GM19467 (cell line): ENCODE measurements at regions not wholly inside any gene's neighbourhood (a gene's known extent, or its start where the extent isn't known, plus 50 kb on each side); places are given as distances from the start of the nearest gene placed in this dataset.

Experiments used
- ATAC-seq: cut with Tn5 transposase; IDR thresholded peaks from one replicate; pipeline ENCODE4 v1.9.1; 2021; ENCODE audit warnings: mild to moderate bottlenecking, moderate library complexity; ENCODE audit not compliant: unreplicated experiment

DNA sequence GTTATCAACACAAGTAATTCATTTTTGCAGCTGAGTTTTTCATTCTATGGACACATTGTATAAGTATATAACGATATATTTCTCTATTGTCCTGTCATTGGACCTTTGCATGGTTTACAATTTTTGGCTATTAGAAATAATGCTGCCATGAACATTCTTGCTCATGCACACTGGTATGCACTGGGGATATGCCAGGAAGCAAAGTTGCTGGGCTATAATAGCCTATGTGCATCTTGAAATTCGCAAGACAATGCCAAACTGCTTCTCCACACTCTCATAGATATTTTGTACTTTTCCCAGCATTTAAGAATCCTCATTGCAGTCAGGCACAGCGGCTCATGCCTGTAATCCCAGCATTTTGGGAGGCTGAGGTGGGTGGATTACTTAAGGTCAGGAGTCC lies 852.6 kb upstream of the ID2 start:
- no peak for ATAC-seq

DNA sequence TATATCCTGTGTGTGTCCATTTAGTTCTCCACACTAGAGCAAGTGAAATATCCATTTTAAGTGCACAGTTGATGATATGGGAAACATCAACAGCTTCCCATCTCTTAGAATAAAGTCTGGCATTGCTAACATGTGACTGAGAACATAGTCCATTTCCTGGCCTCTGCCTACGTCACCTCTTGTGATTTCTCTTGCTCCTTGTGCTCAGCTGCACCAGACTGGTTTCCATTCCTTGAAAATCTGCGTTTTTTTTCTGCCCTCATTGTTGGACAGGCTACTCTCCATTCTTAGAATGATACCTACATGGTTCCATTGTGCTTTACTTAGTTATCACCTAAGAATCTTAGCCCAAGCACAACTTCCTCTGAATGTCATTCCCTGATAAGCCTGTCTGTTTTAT lies 851.2 kb upstream of the ID2 start:
- ATAC-seq = no peak

DNA sequence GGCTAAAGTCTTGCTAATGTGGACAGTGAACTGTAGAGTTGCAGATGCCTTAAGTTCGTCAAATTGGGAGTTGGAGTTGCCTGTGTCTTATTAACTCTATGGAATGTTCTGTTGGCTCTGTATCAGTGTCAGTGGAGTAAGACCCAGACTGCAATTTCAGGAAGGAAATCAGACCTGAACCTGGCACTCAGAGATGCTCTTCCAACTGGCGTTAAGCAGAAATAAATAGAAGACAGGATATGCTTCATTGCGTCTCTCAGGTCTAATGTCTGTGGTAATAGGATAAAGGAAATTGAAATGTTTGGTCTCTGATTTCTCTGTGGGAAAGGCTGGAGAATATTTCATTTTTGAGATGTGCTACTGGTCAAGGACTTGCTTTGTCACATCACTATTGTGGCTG lies 846.7 kb upstream of the ID2 start:
- no peak for ATAC-seq

DNA sequence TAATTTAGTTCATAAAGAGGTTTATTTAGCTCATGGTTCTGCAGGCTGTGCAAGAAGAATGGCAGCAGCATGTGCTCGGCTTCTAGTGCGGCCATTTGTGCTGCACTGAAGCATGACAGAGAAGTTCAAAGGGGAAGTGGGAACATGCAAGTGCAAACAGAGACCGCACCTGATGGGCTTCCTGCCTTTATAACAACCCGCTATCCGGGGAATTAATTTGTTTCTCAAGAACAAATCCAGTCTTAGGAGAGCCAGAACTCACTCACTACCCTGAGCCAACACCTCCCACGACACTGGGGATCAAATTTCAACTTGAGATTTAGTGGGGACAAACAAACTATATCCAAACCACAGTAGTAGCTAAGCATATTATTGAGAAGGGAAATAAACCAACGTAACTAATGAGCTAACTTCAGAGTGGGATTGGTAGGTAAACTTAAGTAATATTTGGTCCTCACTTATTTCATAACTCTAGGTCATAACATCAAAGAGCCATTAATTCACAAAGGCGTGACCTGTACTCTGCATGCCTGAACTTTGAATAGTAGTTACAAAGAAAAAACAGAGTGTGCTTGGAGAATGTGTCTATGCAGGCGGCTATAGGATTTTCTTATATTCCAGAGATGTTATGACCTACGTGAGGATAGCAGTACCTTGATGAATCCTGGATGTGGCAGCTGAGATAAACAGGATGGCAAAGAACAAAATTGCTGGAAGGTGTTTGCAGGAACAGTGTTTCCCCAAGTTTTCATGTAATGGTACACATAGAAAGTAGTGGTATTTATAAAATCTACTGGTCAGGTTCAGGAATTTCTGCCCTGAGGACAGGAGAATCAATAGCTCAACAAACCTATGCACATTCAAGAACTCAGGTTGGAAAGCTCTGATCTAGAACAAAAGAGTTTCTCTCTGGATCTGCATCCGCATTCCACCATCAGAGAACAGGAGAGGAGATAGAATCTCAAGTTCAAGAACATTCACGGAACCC lies 845.9 kb upstream of the ID2 start:
- ATAC-seq = peak; percentile 95

DNA sequence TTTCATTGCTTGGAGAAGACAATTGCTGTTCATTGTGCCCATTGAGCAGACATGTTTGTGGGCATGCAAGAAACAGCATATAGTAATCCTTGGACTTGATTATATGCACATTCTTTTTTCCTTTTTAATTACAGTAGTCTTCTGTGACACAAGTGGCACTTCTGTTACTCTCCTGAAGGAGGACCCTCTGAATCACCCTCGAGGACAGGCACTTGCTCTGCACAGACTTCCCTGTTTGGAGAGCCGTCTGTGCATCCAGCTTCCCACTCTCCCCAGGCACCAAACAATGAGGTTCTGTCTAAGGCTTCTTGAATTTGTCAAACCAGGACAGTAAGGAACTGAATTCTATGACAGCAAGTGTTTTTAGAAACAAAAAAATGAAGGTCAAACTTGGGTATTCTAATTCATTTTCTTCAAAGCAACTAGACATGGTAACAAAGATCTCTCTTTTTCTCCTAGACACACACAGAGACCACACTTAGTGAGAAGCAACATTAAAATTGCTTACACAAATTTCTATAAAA lies 844.6 kb upstream of the ID2 start:
- no peak for ATAC-seq

DNA sequence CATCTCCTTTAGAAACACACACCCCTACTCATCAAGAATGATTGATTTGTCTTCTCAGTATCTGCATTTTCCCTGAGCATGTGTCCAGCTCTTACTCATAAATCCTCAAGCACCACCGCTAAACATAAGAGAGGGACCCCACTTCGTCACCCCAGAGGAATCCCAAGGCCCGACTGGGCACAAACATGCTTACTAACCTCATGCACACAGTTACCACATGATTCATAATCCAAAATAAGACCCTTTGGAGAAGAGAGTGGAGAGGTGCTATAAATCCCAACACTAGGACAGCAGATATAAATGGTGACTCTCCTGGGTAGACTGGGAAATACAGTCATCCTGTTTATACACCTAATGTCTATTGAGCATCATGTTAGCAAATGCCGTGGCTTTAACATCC lies 843.2 kb upstream of the ID2 start:
- ATAC-seq = no peak

DNA sequence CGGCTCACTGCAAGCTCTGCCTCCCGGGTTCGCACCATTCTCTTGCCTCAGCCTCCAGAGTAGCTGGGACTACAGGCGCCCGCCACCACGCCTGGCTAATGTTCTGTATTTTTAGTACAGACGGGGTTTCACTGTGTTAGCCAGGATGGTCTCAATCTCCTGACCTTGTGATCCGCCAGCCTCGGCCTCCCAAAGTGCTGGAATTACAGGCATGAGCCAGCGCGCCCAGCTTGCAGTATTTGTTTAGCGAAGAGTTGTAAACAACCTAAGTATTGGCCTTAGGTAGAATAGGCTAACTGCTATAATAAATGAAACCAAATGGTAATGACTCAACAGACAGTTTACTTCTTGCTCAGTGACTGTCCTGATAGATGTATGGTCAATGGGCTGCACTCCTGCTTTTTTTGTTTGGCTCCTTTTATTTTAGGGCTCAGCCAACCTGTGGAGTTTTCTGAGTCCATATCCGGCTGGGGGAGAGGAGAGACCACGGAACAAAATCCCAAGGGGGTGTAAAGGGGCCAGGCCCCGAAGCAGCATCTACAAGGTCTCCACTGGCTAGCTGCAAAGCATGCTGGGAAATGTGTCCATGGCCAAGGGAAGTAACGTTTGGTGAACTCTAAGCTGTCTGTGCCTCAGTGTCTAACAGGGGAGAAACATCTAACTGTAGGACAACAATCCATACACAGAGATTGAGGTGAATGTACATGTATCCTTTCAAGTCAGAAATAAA lies 841.0 kb upstream of the ID2 start:
- no peak for ATAC-seq

DNA sequence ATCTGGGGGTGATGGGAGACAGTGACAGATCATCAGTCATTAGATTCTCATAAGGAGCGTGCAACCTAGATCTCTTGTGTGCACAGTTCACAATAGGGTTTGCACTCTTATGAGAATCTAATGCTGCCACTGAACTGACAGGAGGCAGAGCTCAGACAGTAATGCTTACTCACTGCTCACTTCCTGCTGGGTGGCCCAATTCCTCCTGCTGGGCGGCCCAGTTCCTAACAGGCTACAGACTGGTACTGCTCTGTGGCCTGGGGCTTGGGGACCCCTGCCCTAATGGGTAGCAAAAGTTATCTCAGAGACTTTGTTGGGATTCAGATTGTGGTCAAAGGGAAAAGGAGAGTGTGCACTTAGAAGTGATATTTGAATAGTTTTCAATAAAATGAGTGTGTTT lies 840.1 kb upstream of the ID2 start:
- ATAC-seq = no peak

DNA sequence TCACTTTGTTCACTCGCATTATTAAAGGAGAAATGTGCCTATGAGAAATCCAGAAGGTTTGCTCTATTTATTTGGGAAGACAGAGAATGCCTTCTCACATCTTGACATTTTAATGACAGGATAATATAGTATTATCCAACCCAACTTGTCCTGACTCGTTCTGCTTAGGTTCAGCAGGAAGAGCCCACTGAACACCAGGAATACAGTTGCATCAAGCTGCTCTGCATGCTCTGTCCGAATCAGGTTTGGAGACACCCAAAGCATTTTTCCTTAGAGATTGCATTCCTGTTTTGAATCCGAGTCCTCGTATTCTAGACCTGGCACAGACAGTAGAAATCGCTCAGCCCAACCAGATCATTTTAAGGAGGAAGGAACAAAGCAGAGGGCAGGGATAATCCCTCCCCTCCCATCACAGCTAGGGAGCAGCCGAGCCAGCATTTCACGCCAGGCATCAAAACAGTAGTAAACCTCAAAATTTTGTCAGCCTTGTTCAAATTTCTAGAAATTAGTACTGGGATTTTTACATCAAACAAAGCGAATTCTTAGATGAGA lies 837.4 kb upstream of the ID2 start:
- no peak for ATAC-seq

DNA sequence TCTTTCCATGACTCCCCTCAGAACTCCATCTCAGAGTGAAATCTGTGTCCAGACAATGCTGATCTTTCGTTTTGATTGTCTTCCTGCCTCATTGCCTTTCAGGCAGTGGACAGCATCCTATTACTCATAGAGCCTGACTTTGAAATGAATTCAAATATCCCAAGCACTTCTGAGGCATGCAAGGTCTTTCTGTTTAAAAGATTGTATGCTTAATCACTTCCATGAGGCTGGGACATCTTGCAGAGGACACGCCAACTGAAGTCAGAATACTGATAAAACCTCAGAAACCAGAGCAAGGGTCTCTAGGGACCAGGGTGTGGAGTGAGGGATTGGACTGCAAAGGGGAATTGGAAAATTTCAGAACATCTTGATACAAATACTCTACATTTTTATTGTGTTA lies 836.5 kb upstream of the ID2 start:
- ATAC-seq = no peak

DNA sequence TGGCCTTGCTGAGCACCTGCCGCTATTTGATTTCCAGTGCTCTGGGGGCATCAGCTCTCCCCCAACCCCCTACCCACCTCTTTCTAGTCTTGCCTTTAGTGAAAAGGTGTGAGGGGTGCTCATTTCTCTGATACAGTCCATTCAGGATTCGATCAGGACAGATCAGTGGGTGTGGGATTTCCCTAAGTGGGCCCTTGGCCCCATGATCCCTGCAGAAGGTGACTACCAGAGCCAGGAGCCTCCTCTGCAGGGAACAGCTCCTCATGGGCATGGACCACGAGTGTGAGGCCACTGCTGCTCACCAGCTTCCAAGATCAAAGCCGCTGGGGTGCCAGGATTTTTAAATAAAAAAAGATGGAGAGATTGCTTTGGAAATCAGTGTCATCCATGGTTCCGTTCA lies 835.2 kb upstream of the ID2 start:
- no peak for ATAC-seq

DNA sequence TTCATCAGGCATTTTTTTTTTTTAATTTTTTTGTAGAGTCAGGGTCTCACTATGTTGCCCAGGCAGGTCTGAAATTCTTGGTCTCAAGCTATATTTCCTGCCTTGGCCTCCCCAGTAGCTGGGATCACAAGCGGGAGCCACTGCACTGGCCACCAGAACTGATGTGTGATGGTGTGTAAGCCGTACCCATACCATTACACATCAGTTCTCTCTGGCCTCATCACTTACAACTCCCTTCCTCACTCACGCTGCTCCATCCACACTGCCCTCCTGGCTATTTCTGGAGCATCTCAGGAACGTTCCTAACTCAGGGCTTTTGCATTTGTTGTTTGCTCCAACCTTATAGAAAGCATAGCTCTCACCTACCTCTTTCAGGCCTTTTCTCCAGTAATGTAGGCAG lies 834.5 kb upstream of the ID2 start:
- ATAC-seq = no peak

DNA sequence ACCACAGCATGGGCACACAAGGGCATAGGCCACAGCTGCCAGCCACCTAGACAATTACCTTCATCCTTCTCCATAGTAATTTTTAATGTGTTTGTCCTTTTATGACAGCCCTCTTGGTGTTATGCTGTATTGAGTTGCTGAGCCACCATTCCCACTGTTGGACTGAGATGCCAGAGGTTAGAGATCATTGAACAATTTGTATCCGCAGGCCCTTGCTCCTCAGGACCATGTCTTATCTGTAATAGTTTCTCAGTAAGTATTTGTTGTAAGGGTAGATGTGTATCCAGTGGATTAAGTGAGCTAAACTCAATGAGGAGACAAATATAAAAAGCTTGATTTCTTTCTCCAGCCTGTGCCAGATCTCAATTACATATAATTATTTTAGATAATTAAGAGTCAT lies 832.8 kb upstream of the ID2 start:
- ATAC-seq = no peak

DNA sequence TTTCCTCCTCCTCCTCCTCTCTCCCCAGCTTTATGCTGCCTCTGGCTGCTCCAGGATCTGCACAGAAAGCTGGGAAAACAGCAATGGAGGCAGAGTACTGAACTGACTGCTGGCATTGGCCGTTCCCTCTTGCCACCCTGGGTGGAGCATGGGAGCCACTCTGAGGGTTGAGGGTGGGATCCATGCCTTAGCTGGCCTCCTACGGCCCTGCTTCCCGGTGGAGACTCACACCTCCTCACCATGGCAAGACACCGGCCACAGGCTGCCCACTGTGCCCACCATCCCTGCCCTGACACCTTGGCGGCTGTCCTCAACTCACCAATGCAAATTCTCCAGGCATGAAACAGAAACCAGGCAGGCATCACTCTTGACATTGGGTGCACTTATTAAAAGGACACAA lies 832.3 kb upstream of the ID2 start:
- ATAC-seq = no peak

DNA sequence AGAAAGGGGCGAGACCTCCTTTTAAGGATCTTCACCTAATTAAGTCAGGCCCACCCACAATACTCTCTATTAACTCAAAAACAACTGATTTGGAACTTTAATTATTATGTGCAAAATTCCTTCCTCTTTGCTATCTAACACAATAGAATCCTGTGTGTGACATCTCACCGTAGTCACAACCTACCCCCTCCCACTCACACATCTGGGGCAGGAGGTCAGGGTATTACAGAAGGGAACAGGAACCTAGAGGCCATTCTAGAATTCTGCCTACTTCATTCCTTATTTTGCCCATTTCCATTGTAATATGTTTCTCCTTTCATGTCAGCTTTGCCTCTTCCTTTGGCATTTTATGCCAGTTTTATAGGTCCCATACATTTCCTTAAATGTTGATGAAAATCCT lies 829.3 kb upstream of the ID2 start:
- ATAC-seq = no peak

DNA sequence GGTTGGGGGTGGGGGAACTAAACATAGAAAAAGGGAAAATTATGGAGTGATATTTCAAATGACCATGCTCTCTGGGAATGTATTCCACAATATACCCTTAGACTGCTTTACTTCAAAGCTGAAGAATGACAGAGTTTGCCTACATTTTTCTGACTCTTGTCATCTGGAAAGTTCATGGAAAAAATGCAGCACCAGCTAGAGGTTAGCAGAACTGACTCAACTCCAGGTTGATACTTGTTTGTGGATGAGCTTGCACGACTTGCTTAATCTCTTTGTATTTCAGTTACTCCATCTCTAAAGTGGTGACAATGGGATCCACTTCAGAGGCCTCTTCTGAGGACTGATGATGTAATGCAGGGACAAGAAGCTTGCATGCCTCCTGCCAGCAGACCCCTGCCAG lies 824.0 kb upstream of the ID2 start:
- no peak for ATAC-seq

DNA sequence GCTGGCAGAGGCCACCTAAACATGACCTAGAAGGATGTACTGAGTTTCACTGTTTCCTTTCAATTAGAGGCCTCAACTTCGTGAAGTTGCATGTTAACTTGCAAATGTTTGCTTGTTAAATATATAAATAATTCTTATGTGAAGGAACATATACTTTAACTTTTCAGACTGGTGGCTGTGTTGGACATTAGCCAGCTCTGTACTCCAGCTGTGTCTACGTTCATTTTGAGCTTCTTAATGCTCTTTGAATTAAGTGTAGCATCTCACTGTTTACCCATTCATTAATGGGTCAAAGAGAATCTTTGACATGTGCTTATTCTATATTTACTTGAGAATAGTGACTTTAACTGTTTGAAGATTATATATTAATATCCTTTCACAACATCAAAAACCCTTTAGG lies 823.2 kb upstream of the ID2 start:
- ATAC-seq = no peak

DNA sequence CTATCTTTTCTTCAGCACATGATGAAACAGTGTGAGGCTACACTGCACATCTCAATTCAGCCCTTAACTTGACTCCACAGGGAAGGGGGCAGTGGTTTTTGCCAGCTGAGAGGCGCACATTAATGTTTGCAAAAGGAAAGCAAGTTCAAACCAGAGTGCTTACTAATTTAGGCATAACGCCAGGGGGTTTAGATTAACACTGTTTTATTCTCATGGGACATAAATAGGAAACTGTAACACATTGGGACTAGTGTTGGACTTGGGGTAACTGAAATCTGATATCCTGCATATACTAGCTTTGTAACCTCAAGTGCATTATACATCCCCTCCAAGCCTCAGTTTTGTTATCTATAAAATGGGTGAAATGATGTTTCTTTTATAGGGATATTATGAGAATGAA lies 821.2 kb upstream of the ID2 start:
- ATAC-seq = no peak

DNA sequence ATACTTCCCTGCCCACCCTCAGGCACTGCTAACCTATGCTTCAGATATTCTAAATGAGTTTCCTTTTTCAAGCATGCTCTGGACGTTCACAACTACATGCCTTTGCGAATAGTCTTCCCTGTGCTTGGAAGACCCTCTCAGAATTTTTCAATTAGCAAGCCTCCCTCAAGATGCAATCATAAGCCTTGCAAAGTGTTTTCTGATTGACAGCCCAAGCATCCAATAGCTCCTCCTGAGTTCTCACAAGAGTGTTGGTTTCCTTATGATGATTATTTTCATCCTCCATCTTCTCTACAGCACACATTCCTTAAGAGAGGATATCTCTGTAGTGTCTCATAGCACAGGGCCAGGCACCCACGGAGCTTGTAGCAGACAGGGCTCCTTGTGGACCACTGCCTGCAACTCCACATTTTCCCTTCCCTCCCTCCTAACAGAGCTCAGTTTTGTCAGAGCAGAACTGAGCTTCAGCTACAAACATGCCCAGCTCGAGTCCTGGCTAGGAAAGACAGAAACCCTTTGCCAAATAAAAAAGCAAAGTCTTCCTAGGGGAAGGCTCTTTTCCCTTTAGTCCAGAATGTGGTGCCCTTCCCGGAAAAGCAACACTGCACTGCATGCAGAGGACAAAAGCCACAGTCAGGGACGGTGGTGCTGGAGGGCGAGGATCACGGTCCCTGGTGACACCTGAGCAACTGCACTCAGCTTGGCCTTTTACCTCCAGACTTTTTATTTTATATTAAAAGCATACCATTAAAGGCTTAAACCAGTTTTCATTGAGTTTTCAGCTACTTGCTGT lies 819.8 kb upstream of the ID2 start:
- ATAC-seq = no peak

DNA sequence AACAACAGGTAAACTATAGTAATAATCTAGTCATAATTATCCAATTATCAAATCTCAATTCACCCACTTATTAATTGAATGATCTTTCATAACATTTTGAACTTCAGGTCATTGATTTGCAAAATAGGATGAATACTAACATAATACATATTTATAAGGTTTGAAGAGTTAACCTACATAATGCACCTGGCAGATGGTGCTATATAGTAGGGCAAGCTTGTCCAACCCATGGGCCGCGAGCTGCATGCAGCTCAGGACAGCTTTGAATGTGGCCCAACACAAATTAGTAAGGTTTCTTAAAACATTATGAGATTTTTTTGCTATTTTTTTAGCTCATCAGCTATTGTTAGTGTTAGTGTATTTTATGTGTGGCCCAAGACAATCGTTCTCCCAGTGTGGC lies 815.8 kb upstream of the ID2 start:
- no peak for ATAC-seq

DNA sequence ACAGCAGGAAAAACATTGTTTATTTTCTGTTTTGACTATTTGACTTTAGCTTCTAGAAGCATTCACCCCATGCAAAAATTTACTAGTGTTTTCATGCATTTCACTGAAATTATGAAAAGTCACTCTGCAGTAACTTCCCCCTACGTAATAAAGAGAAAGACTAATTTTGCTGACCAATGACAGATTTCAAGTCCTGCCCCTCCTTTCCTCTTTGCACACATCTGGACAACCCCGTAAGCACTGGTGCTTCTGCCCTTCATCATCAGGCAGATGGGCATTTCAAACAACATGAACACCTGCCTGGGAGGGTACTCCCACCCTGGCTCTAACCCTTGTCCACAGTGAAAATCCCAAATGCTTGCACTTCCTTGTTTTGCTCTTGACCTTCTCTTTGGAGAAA lies 815.0 kb upstream of the ID2 start:
- no peak for ATAC-seq
